Fibroblast of lung (primary cell): ENCODE measurements at regions not wholly inside any gene's neighbourhood (a gene's known extent, or its start where the extent isn't known, plus 50 kb on each side); places are given as distances from the start of the nearest gene placed in this dataset.

Experiments used
- DNase-seq, 2 donors: peaks; one replicate each; pipeline versions ENCODE4 v3.0.0 to v3.0.0-alpha.2; 2010; ENCODE audit warnings: low read depth in 2 of 2
- H2AFZ ChIP-seq: 2 replicates; pipeline ENCODE4 v1.5.1; 2012; ENCODE audit warnings: low read length, control low read depth, inconsistent platforms
- H3K27ac ChIP-seq: 2 replicates; pipeline ENCODE4 v1.5.1; 2011; ENCODE audit warnings: low read length, control low read depth; ENCODE audit not compliant: insufficient read depth
- H3K27me3 ChIP-seq: 2 replicates; pipeline ENCODE4 v1.5.1; 2011; ENCODE audit warnings: mild to moderate bottlenecking, low read length; ENCODE audit not compliant: control insufficient read depth, insufficient read depth
- H3K36me3 ChIP-seq: 2 replicates; pipeline ENCODE4 v1.5.1; 2011; ENCODE audit warnings: low read length; ENCODE audit not compliant: control insufficient read depth, insufficient read depth
- H3K4me1 ChIP-seq: 2 replicates; pipeline ENCODE4 v1.5.1; 2011; ENCODE audit warnings: low read length; ENCODE audit not compliant: control insufficient read depth, insufficient read depth; ENCODE audit errors: extremely low read depth
- H3K4me2 ChIP-seq: 2 replicates; pipeline ENCODE4 v1.5.1; 2011; ENCODE audit warnings: low read length, control low read depth; ENCODE audit not compliant: insufficient read depth; ENCODE audit errors: extremely low read depth
- H3K4me3 ChIP-seq, 4 experiments: fragments of 200-600 bp in 1 of 4; sonication (generic) in 1 of 4; replicated peaks in 1 of 4; 2 replicates each; pipeline ENCODE4 v1.5.1; 2011 to 2016; ENCODE audit warnings: low read length in 4 of 4, low read depth in 3 of 4, mild to moderate bottlenecking in 3 of 4, control low read depth in 2 of 4, inconsistent platforms in 1 of 4, mixed read lengths in 1 of 4; ENCODE audit not compliant: insufficient read depth in 1 of 4; ENCODE audit errors: control extremely low read depth in 1 of 4
- H3K79me2 ChIP-seq: 2 replicates; pipeline ENCODE4 v1.5.1; 2012; ENCODE audit warnings: mild to moderate bottlenecking, low read length, inconsistent platforms; ENCODE audit not compliant: control insufficient read depth, insufficient read depth
- H3K9ac ChIP-seq: 2 replicates; pipeline ENCODE4 v1.5.1; 2011; ENCODE audit warnings: mild to moderate bottlenecking, low read length, control low read depth; ENCODE audit not compliant: insufficient read depth
- H3K9me3 ChIP-seq: 2 replicates; pipeline ENCODE4 v1.5.1; 2012; ENCODE audit warnings: low read depth, low read length; ENCODE audit not compliant: control insufficient read depth, insufficient read depth
- H4K20me1 ChIP-seq: 2 replicates; pipeline ENCODE4 v1.5.1; 2011; ENCODE audit warnings: low read length; ENCODE audit not compliant: control insufficient read depth, insufficient read depth; ENCODE audit errors: extremely low read depth
- EZH2 ChIP-seq: IDR thresholded peaks from 2 replicates; pipeline ENCODE4 v1.5.1; 2012; ENCODE audit warnings: low read length, control low read depth, mild to moderate bottlenecking; ENCODE audit errors: missing control alignments
- TF ChIP-seq, protein P1 (sequence below), 2 donors: IDR thresholded peaks in 1 of 2; conservative IDR thresholded peaks in 1 of 2; 1 replicate in 1 of 2; 2 replicates in 1 of 2; pipeline ENCODE4 v1.5.1; 2011 to 2012; ENCODE audit warnings: low read length in 2 of 2, control low read depth in 1 of 2, inconsistent platforms in 1 of 2, low read depth in 1 of 2, mild to moderate bottlenecking in 1 of 2

DNA sequence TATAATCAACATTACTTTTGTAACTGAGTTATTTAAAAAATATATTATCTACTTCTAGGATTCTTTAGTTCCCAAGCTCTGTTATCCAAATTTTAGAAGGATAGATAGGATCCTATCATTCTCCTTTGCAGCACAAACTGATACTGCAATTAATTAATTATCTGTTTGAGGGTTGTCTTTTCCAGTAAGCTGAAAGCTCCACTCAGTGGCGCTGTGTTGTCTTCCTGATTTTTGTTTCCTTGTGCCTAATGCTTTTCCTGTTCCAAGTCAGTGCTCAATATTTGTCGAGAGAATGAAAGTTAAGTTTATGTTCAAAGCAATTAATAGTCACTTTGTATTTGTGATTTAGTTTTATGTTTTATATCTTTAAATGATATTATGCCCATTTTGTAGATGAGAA lies 107.4 kb upstream of the ANK2 start:
- Histone ChIP-seq H4K20me1 (no peaks in the 10 kb centered on the region), H3K4me1 (no peaks in the 10 kb centered on the region), H3K27ac (no peak overlapping the region), H3K36me3 (no peaks in the 10 kb centered on the region), H3K79me2 (no peaks in the 10 kb centered on the region), H3K9ac (no peak overlapping the region), H3K27me3 (no peaks in the 10 kb centered on the region), H3K4me2 (no peak overlapping the region), H2AFZ (no peak overlapping the region), H3K4me3 (no peak overlapping the region), H3K9me3 (no peaks in the 10 kb centered on the region)
- no peak for TF ChIP-seq EZH2
- no peak for DNase-seq

DNA sequence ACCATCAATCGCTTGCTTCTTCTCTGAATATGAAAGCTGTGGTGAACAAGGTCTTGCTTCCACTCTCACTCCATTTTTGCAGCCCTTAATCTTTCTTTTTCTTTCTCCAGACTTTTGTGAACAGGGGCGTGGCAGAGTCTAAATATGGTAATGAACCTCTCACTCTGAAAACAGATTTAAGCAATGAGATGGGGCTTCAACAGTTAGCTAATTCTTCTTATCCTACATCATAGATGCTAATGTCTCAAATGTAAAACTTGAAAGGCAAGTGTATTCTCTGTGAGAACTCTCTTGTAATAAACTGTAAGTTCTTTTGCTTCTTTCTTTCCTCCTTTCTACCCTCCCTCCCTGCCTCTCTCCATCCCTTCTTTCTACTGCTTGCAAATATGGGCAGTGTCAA lies 106.5 kb upstream of the ANK2 start:
- Histone ChIP-seq H3K4me2 (no peak overlapping the region), H3K79me2 (no peaks in the 10 kb centered on the region), H4K20me1 (no peaks in the 10 kb centered on the region), H3K9ac (no peak overlapping the region), H3K9me3 (no peaks in the 10 kb centered on the region), H3K27ac (no peak overlapping the region), H3K4me3 (no peak overlapping the region), H3K4me1 (no peaks in the 10 kb centered on the region), H2AFZ (no peak overlapping the region), H3K27me3 (no peaks in the 10 kb centered on the region), H3K36me3 (no peaks in the 10 kb centered on the region)
- no peak for DNase-seq
- TF ChIP-seq, protein P1, sequence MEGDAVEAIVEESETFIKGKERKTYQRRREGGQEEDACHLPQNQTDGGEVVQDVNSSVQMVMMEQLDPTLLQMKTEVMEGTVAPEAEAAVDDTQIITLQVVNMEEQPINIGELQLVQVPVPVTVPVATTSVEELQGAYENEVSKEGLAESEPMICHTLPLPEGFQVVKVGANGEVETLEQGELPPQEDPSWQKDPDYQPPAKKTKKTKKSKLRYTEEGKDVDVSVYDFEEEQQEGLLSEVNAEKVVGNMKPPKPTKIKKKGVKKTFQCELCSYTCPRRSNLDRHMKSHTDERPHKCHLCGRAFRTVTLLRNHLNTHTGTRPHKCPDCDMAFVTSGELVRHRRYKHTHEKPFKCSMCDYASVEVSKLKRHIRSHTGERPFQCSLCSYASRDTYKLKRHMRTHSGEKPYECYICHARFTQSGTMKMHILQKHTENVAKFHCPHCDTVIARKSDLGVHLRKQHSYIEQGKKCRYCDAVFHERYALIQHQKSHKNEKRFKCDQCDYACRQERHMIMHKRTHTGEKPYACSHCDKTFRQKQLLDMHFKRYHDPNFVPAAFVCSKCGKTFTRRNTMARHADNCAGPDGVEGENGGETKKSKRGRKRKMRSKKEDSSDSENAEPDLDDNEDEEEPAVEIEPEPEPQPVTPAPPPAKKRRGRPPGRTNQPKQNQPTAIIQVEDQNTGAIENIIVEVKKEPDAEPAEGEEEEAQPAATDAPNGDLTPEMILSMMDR (conservative IDR thresholded peaks at IDR 0.05 in 1 of 2, IDR thresholded peaks at IDR 0.05 in 1 of 2; ENCODE audit: low read depth in 1 of 2, low read length in 2 of 2), result no peak
- no peak for TF ChIP-seq EZH2

DNA sequence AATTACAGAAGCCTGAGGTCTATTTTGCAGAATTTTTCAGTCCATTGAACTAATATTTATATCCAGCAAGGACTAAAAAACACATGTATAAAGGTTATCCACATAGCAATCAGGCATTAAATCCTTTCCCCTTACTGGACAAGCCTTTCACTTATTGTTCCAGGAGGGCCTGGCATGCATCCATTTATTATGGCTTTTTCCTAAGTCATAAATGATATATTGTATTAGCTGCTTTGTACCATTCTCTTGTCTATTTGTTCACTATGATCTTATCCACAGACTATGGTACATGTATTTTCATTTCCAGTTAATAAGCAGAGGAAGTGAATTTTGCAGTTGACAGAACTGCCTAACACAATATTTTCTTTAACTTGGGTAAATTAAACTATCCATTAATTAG lies 105.4 kb upstream of the ANK2 start:
- Histone ChIP-seq H2AFZ (no peak overlapping the region), H3K9ac (no peak overlapping the region), H3K36me3 (no peaks in the 10 kb centered on the region), H3K27ac (no peak overlapping the region), H3K79me2 (no peaks in the 10 kb centered on the region), H3K9me3 (no peaks in the 10 kb centered on the region), H3K4me2 (no peak overlapping the region), H3K27me3 (no peaks in the 10 kb centered on the region), H3K4me1 (no peaks in the 10 kb centered on the region), H3K4me3 (no peak overlapping the region), H4K20me1 (no peaks in the 10 kb centered on the region)
- DNase-seq, result no peak
- TF ChIP-seq EZH2, result no peak
- TF ChIP-seq, protein P1 (conservative IDR thresholded peaks at IDR 0.05 in 1 of 2, IDR thresholded peaks at IDR 0.05 in 1 of 2; ENCODE audit: low read depth in 1 of 2, low read length in 2 of 2), result no peak
